ENCODE measurements at regions not wholly inside any gene's neighbourhood (a gene's known extent, or its start where the extent isn't known, plus 50 kb on each side); places are given as distances from the start of the nearest gene placed in this dataset.

- no peak overlapping the region for H3K4me3 ChIP-seq (ENCODE audit: low read depth, low read length)
- TF ChIP-seq CTCF (IDR thresholded peaks at IDR 0.05; ENCODE audit: borderline replicate concordance, insufficient read depth, low read depth, low read length), result no peak
Observed at GRCh38 chr5:66358741-66359140, 214.6 kb downstream of the SREK1 start.

- no peak for TF ChIP-seq CTCF (IDR thresholded peaks at IDR 0.05; ENCODE audit: borderline replicate concordance, insufficient read depth, low read depth, low read length)
- H3K4me3 ChIP-seq (ENCODE audit: low read depth, low read length), result no peak overlapping the region
Observed at GRCh38 chr5:66361070-66361469, 217.0 kb downstream of the SREK1 start.

GRCh38 chr5:66362046-66362445 lies 217.9 kb downstream of the SREK1 start:
- no peak for TF ChIP-seq CTCF (IDR thresholded peaks at IDR 0.05; ENCODE audit: borderline replicate concordance, insufficient read depth, low read depth, low read length)

GRCh38 chr5:66362687-66363086 lies 218.6 kb downstream of the SREK1 start:
- H3K4me3 ChIP-seq (ENCODE audit: low read depth, low read length), result no peak overlapping the region
- TF ChIP-seq CTCF (IDR thresholded peaks at IDR 0.05; ENCODE audit: borderline replicate concordance, insufficient read depth, low read depth, low read length), result no peak

More at GRCh38 chr5:66362046-66362445, 217.9 kb downstream of the SREK1 start:
- H3K4me3 ChIP-seq (ENCODE audit: low read depth, low read length), result no peak overlapping the region

GRCh38 chr5:66363097-66363496 lies 219.0 kb downstream of the SREK1 start:
- H3K4me3 ChIP-seq (ENCODE audit: low read depth, low read length), result no peak overlapping the region
- TF ChIP-seq CTCF (IDR thresholded peaks at IDR 0.05; ENCODE audit: borderline replicate concordance, insufficient read depth, low read depth, low read length), result no peak

- no peak for TF ChIP-seq CTCF (IDR thresholded peaks at IDR 0.05; ENCODE audit: borderline replicate concordance, insufficient read depth, low read depth, low read length)
- H3K4me3 ChIP-seq (ENCODE audit: low read depth, low read length), result no peak overlapping the region
Observed at GRCh38 chr5:66364186-66364585, 220.1 kb downstream of the SREK1 start.

GRCh38 chr5:66365981-66366380 lies 221.9 kb downstream of the SREK1 start:
- H3K4me3 ChIP-seq (ENCODE audit: low read depth, low read length), result no peak overlapping the region
- no peak for TF ChIP-seq CTCF (IDR thresholded peaks at IDR 0.05; ENCODE audit: borderline replicate concordance, insufficient read depth, low read depth, low read length)
